PC-3 (cell line): ENCODE measurements at regions not wholly inside any gene's neighbourhood (a gene's known extent, or its start where the extent isn't known, plus 50 kb on each side); places are given as distances from the start of the nearest gene placed in this dataset.
"Not testable (repeated sequence)": the region's sequence is repeated elsewhere in the genome, so short reads cannot be mapped to it uniquely, and the experiment has no call there.

Source experiments
- ATAC-seq: fragments of 200-7000 bp; cut with Tn5 transposase; 2 replicates; pipeline ENCODE4 v1.9.1; 2020; ENCODE audit warnings: mild to moderate bottlenecking, moderate library complexity
- BruUV-seq: library from RNA; stranded (reverse); fragments of 400-500 nt; replicated peaks from 2 replicates; lab custom pipeline; 2021; lab: Mats Ljungman, UMichigan
- CTCF ChIA-PET: fragments of 300-600 bp; sonication (Branson Sonifier 250); formaldehyde crosslinking; loops from one replicate; lab custom pipeline; 2022; ENCODE audit warnings: antibody characterized with exemption; lab: Charles Lee
- POLR2A ChIA-PET: fragments of 300-600 bp; sonication (Branson Sonifier 250); formaldehyde crosslinking; loops from one replicate; lab custom pipeline; 2022; ENCODE audit warnings: antibody characterized with exemption; ENCODE audit not compliant: unreplicated experiment; lab: Charles Lee
- DNase-seq: peaks from one replicate; pipeline ENCODE4 v3.0.0-alpha.2; 2015
- H2AFZ ChIP-seq: fragments of 300-600 bp; sonication (generic); 2 replicates; pipeline ENCODE4 v1.6.0; 2016; ENCODE audit warnings: antibody characterized with exemption, low read length
- H3F3A ChIP-seq: fragments of 300-600 bp; sonication (generic); one replicate; pipeline ENCODE4 v1.6.0; 2017; ENCODE audit warnings: antibody characterized with exemption, low read length, control low read depth, mild to moderate bottlenecking; ENCODE audit not compliant: unreplicated experiment
- H3K27ac ChIP-seq: fragments of 300-600 bp; sonication (generic); 2 replicates; pipeline ENCODE4 v1.5.1; 2016; ENCODE audit warnings: mild to moderate bottlenecking, low read length
- H3K27me3 ChIP-seq: fragments of 300-600 bp; sonication (generic); 2 replicates; pipeline ENCODE4 v1.6.1; 2016; ENCODE audit warnings: low read length, mixed read lengths
- H3K36me3 ChIP-seq: fragments of 300-600 bp; sonication (generic); 2 replicates; pipeline ENCODE4 v1.6.1; 2016; ENCODE audit warnings: low read depth, mixed run types, low read length, mixed read lengths
- H3K4me1 ChIP-seq: fragments of 300-600 bp; sonication (generic); 2 replicates; pipeline ENCODE4 v1.5.1; 2016; ENCODE audit warnings: low read length; ENCODE audit not compliant: insufficient read depth
- H3K4me2 ChIP-seq: fragments of 300-600 bp; sonication (generic); 2 replicates; pipeline ENCODE4 v1.6.0; 2016; ENCODE audit warnings: low read length
- H3K4me3 ChIP-seq: fragments of 300-600 bp; sonication (generic); 2 replicates; pipeline ENCODE4 v1.5.1; 2016; ENCODE audit warnings: mild to moderate bottlenecking, low read length, mixed read lengths
- H3K79me2 ChIP-seq: fragments of 300-600 bp; sonication (generic); 2 replicates; pipeline ENCODE4 v1.6.1; 2017; ENCODE audit warnings: low read length, mixed read lengths
- H3K9ac ChIP-seq: fragments of 300-600 bp; sonication (generic); 2 replicates; pipeline ENCODE4 v1.6.0; 2016; ENCODE audit warnings: mild to moderate bottlenecking, low read length
- H3K9me2 ChIP-seq: fragments of 300-600 bp; sonication (generic); replicated peaks from 2 replicates; pipeline ENCODE4 v1.6.1; 2016; ENCODE audit warnings: mixed run types, low read length, mixed read lengths
- H3K9me3 ChIP-seq: fragments of 300-600 bp; sonication (generic); 2 replicates; pipeline ENCODE4 v1.6.1; 2016; ENCODE audit warnings: low read length, mixed read lengths
- H4K20me1 ChIP-seq: fragments of 300-600 bp; sonication (generic); 2 replicates; pipeline ENCODE4 v1.6.1; 2016; ENCODE audit warnings: low read length, mixed read lengths
- EZH2 ChIP-seq: fragments of 300-600 bp; sonication (generic); IDR thresholded peaks from one replicate; pipeline ENCODE4 v1.6.1; 2017; ENCODE audit warnings: antibody characterized with exemption, mild to moderate bottlenecking, low read length; ENCODE audit not compliant: unreplicated experiment
- EZH2phosphoT487 ChIP-seq: fragments of 300-600 bp; sonication (generic); IDR thresholded peaks from 2 replicates; pipeline ENCODE4 v1.6.1; 2018; ENCODE audit warnings: mild to moderate bottlenecking, antibody characterized with exemption, low read length, borderline replicate concordance
- intact Hi-C: fragments of 100-400 bp; cut with micrococcal nuclease; formaldehyde crosslinking; loops from 2 replicates; pipeline ENCODE4 v1.9.0; 2023
- TF ChIP-seq, protein P1 (sequence below): fragments of 300-600 bp; sonication (generic); conservative IDR thresholded peaks from 2 replicates; pipeline ENCODE4 v1.5.1; 2017; ENCODE audit warnings: antibody characterized with exemption, low read depth, mild to moderate bottlenecking, low read length

DNA sequence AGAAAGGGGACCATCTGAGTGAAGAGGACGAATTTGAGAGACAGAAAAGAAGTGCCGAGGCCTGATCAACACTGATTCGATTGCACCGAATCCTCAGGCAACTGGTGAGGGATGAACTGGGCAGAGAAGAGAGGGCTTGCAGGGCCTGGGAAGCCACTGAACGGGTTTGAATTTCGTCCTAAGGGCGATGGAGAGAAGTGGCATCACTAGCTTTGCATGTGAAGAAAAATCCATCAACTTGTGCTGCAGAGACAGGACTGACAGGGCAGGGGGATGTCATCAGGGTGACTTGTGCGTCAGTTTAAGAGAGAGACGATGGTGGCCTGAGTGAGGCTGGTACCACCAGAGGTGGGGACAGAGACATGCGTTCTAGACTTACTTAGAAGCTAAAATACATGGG is 73.7 kb upstream of the SLC22A23 start:
- Histone ChIP-seq H4K20me1 (no peaks in the 10 kb centered on the region), H3K27ac (no peak overlapping the region), H3K79me2 (no peaks in the 10 kb centered on the region), H3F3A (no peaks in the 10 kb centered on the region), H3K9ac (no peak overlapping the region), H3K4me3 (no peak overlapping the region), H3K36me3 (no peaks in the 10 kb centered on the region), H3K9me3 (no peaks in the 10 kb centered on the region), H3K9me2 (no peaks in the 10 kb centered on the region), H3K4me2 (no peak overlapping the region), H3K27me3 (no peaks in the 10 kb centered on the region), H3K4me1 (peaks cover 9% of the 10 kb centered on the region; the same call in 1 of the 2 replicates), H2AFZ (no peak overlapping the region)
- ChIA-PET POLR2A (no interaction called here), CTCF (no interaction called here)
- TF ChIP-seq, protein P1, sequence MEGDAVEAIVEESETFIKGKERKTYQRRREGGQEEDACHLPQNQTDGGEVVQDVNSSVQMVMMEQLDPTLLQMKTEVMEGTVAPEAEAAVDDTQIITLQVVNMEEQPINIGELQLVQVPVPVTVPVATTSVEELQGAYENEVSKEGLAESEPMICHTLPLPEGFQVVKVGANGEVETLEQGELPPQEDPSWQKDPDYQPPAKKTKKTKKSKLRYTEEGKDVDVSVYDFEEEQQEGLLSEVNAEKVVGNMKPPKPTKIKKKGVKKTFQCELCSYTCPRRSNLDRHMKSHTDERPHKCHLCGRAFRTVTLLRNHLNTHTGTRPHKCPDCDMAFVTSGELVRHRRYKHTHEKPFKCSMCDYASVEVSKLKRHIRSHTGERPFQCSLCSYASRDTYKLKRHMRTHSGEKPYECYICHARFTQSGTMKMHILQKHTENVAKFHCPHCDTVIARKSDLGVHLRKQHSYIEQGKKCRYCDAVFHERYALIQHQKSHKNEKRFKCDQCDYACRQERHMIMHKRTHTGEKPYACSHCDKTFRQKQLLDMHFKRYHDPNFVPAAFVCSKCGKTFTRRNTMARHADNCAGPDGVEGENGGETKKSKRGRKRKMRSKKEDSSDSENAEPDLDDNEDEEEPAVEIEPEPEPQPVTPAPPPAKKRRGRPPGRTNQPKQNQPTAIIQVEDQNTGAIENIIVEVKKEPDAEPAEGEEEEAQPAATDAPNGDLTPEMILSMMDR = no peak
- TF ChIP-seq EZH2phosphoT487 = no peak
- no peak for TF ChIP-seq EZH2
- DNase-seq (no peak), ATAC-seq (no peak)
- no TSS peak for BruUV-seq
- intact Hi-C loops = no loop called here

- Histone ChIP-seq H3K4me2 (no peak overlapping the region), H2AFZ (no peak overlapping the region), H3K27ac (no peak overlapping the region), H3K4me1 (peaks cover 8% of the 10 kb centered on the region; the same call in 1 of the 2 replicates), H3K4me3 (no peak overlapping the region), H3K79me2 (no peaks in the 10 kb centered on the region), H3K9me2 (no peaks in the 10 kb centered on the region), H3K9me3 (no peaks in the 10 kb centered on the region), H3K9ac (no peak overlapping the region), H3K36me3 (no peaks in the 10 kb centered on the region), H3K27me3 (no peaks in the 10 kb centered on the region), H4K20me1 (no peaks in the 10 kb centered on the region), H3F3A (no peaks in the 10 kb centered on the region)
- BruUV-seq = no TSS peak
- TF ChIP-seq, protein P1 = no peak
- TF ChIP-seq EZH2phosphoT487 (no peak), EZH2 (no peak)
- CTCF ChIA-PET = no interaction called here
- POLR2A ChIA-PET = no interaction called here
- DNase-seq (no peak), ATAC-seq (no peak)
- intact Hi-C loops = no loop called here
Measured at GRCh38 chr6:3529721-3530120, 72.9 kb upstream of the SLC22A23 start.

GRCh38 chr6:3529232-3529631 is 72.4 kb upstream of the SLC22A23 start:
- Histone ChIP-seq H2AFZ (no peak overlapping the region), H3F3A (no peaks in the 10 kb centered on the region), H3K4me1 (peaks cover 3% of the 10 kb centered on the region; the same call in 1 of the 2 replicates), H3K9ac (no peak overlapping the region), H3K27ac (no peak overlapping the region), H3K36me3 (no peaks in the 10 kb centered on the region), H3K4me2 (no peak overlapping the region), H3K27me3 (no peaks in the 10 kb centered on the region), H3K4me3 (no peak overlapping the region), H3K9me2 (no peaks in the 10 kb centered on the region), H3K79me2 (no peaks in the 10 kb centered on the region), H3K9me3 (no peaks in the 10 kb centered on the region), H4K20me1 (no peaks in the 10 kb centered on the region)
- no peak for ATAC-seq
- intact Hi-C loops = no loop called here
- ChIA-PET CTCF (interaction anchor here (0.6 kb wide), 1 partner anchor 32 kb away, joined by 3 read pairs; no protein-coding TSS in a partner anchor), POLR2A (no interaction called here)
- TF ChIP-seq, protein P1 = no peak
- TF ChIP-seq EZH2phosphoT487 (no peak), EZH2 (no peak)
- no TSS peak for BruUV-seq
- DNase-seq = no peak

GRCh38 chr6:3528081-3528671 is 71.3 kb upstream of the SLC22A23 start:
- H3K4me1 ChIP-seq, H3K9me3 ChIP-seq, BruUV-seq, DNase-seq, H3K36me3 ChIP-seq, H3K4me2 ChIP-seq, ATAC-seq, H3K9me2 ChIP-seq, H2AFZ ChIP-seq, H3K4me3 ChIP-seq, CTCF ChIA-PET, H3K79me2 ChIP-seq, H3F3A ChIP-seq, H3K27ac ChIP-seq, POLR2A ChIA-PET, intact Hi-C loops, H3K27me3 ChIP-seq, H4K20me1 ChIP-seq, H3K9ac ChIP-seq: not testable (repeated sequence)
